ENCODE measurements at regions not wholly inside any gene's neighbourhood (a gene's known extent, or its start where the extent isn't known, plus 50 kb on each side); places are given as distances from the start of the nearest gene placed in this dataset.
"Not testable (repeated sequence)": the region's sequence is repeated elsewhere in the genome, so short reads cannot be mapped to it uniquely, and the experiment has no call there.

- DNase-seq (ENCODE audit: low spot score): not testable (repeated sequence)
These were observed 51.0 kb downstream of the NPIPB11 start for GRCh38 chr16:29355339-29356059.

- not testable (repeated sequence) for DNase-seq (ENCODE audit: low spot score)
These were observed 52.1 kb downstream of the NPIPB11 start for GRCh38 chr16:29354449-29354848.

- DNase-seq (ENCODE audit: low spot score): not testable (repeated sequence)
These were observed 53.9 kb downstream of the NPIPB11 start for GRCh38 chr16:29352617-29352999.

- not testable (repeated sequence) for DNase-seq (ENCODE audit: low spot score)
These were observed 54.4 kb downstream of the NPIPB11 start for GRCh38 chr16:29351970-29352616.

- not testable (repeated sequence) for DNase-seq (ENCODE audit: low spot score)
These were observed 55.1 kb downstream of the NPIPB11 start for GRCh38 chr16:29351271-29351969.

GRCh38 chr16:29349966-29350365 lies 56.5 kb downstream of the NPIPB11 start:
- not testable (repeated sequence) for DNase-seq (ENCODE audit: low spot score)

- not testable (repeated sequence) for DNase-seq (ENCODE audit: low spot score)
These were observed 57.8 kb downstream of the NPIPB11 start for GRCh38 chr16:29348748-29349147.

GRCh38 chr16:29348123-29348690 lies 58.3 kb downstream of the NPIPB11 start:
- DNase-seq (ENCODE audit: low spot score): not testable (repeated sequence)

- not testable (repeated sequence) for DNase-seq (ENCODE audit: low spot score)
These were observed 59.5 kb downstream of the NPIPB11 start for GRCh38 chr16:29346796-29347580.

GRCh38 chr16:29346203-29346602 lies 60.3 kb downstream of the NPIPB11 start:
- DNase-seq (ENCODE audit: low spot score): not testable (repeated sequence)

- DNase-seq (ENCODE audit: low spot score): not testable (repeated sequence)
These were observed 63.6 kb downstream of the NPIPB11 start for GRCh38 chr16:29342937-29343336.

GRCh38 chr16:29340779-29341438 lies 65.6 kb downstream of the NPIPB11 start:
- not testable (repeated sequence) for DNase-seq (ENCODE audit: low spot score)

- DNase-seq (ENCODE audit: low spot score): not testable (repeated sequence)
These were observed 66.3 kb downstream of the NPIPB11 start for GRCh38 chr16:29340235-29340634.

GRCh38 chr16:29338821-29339700 lies 67.5 kb downstream of the NPIPB11 start:
- not testable (repeated sequence) for DNase-seq (ENCODE audit: low spot score)

- not testable (repeated sequence) for DNase-seq (ENCODE audit: low spot score)
These were observed 69.1 kb downstream of the NPIPB11 start for GRCh38 chr16:29337385-29337901.

- not testable (repeated sequence) for DNase-seq (ENCODE audit: low spot score)
These were observed 71.0 kb downstream of the NPIPB11 start for GRCh38 chr16:29335549-29335846.

GRCh38 chr16:29334776-29335548 lies 71.5 kb downstream of the NPIPB11 start:
- not testable (repeated sequence) for DNase-seq (ENCODE audit: low spot score)

GRCh38 chr16:29333492-29334097 lies 72.9 kb downstream of the NPIPB11 start:
- not testable (repeated sequence) for DNase-seq (ENCODE audit: low spot score)

- not testable (repeated sequence) for DNase-seq (ENCODE audit: low spot score)
These were observed 75.9 kb downstream of the NPIPB11 start for GRCh38 chr16:29330623-29331022.

All from D341Med (cell line).